ENCODE measurements at regions not wholly inside any gene's neighbourhood (a gene's known extent, or its start where the extent isn't known, plus 50 kb on each side); places are given as distances from the start of the nearest gene placed in this dataset.

GRCh38 chr10:112040696-112041095 is 142.9 kb downstream of the GPAM start:
- TF ChIP-seq EZH2 (IDR thresholded peaks at IDR 0.05) (no peak), POLR2AphosphoS5 (IDR thresholded peaks at IDR 0.05; ENCODE audit: borderline replicate concordance, low read depth, low read length) (no peak)
